Stimulated activated naive CD8-positive, alpha-beta T cell treated with anti-CD3 and anti-CD28 coated beads, Interleukin-15, Interleukin-2, amounts not matched to agents 100 ng/mL and 50 ng/mL, for 24 hours (primary cell): ENCODE measurements at regions not wholly inside any gene's neighbourhood (a gene's known extent, or its start where the extent isn't known, plus 50 kb on each side); places are given as distances from the start of the nearest gene placed in this dataset.
"Not testable (repeated sequence)": the region's sequence is repeated elsewhere in the genome, so short reads cannot be mapped to it uniquely, and the experiment has no call there.

Source experiments
- H3K27ac Mint-ChIP-seq: one replicate; pipeline ENCODE4 v1.8.0; 2021; ENCODE audit warnings: mild to moderate bottlenecking, mixed read lengths
- H3K27me3 Mint-ChIP-seq: one replicate; pipeline ENCODE4 v1.8.0; 2021; ENCODE audit warnings: mixed read lengths
- H3K36me3 Mint-ChIP-seq: one replicate; pipeline ENCODE4 v1.8.0; 2021; ENCODE audit warnings: low read depth, mixed read lengths
- H3K4me1 Mint-ChIP-seq: one replicate; pipeline ENCODE4 v1.8.0; 2021; ENCODE audit warnings: low read depth, mixed read lengths
- H3K4me3 Mint-ChIP-seq: one replicate; pipeline ENCODE4 v1.8.0; 2021; ENCODE audit warnings: mild to moderate bottlenecking, mixed read lengths
- H3K9me3 Mint-ChIP-seq: one replicate; pipeline ENCODE4 v1.8.0; 2021; ENCODE audit warnings: mixed read lengths

GRCh38 chr14:99035268-99035667 lies 236.7 kb downstream of the BCL11B start:
- no peak overlapping the region for H3K4me3 Mint-ChIP-seq
- no peaks in the 10 kb centered on the region for H3K36me3 Mint-ChIP-seq
- H3K27ac Mint-ChIP-seq, result no peak overlapping the region
- no peaks in the 10 kb centered on the region for H3K27me3 Mint-ChIP-seq
- peaks cover 7% of the 10 kb centered on the region for H3K9me3 Mint-ChIP-seq
- no peaks in the 10 kb centered on the region for H3K4me1 Mint-ChIP-seq

DNA sequence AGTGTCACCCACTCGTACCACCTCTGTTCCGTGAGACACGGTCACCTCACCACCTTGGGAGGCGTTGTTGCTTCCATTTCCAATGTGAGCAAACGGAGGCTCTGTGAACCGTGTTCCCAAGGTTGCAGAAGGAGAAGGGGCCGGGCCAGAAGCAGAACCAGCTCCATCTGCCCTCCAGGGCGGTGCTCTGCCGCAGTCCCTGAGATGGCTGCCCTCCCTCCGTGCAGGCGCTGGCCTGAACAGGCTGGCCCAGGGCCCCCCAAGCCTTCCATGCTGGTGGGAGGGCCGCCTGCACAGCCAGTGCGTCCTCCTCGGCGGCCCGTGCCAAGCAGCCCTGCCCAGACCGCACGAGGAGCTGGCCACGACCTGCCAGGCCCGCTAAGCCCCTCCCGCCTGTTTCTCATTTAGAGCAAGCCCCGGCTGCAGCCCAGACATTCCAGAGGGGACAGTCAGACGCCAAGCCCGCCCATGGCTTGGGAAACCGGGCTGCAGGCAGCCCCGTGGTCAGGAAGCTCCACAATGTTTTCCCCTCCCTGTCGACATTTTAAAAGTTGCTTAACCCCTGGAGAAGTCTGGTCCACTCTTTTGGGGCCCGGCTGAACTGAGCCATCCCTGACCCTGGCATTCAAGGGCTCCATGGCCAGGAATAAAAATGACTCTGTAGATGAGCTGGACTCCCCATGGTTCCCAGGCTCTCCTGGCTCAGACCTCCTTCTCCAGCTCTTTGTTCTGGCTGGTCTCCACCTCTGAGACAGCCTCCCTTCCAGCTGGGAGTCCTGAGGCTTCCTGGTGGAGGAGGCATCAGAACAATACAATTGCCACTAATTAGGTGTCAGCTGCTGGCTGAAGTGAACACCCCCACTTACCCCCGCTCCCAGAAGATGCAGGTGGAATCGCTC lies 236.0 kb downstream of the BCL11B start:
- Mint-ChIP-seq H3K27ac (no peak overlapping the region), H3K9me3 (peaks cover 7% of the 10 kb centered on the region), H3K4me3 (no peak overlapping the region), H3K36me3 (no peaks in the 10 kb centered on the region), H3K4me1 (no peaks in the 10 kb centered on the region), H3K27me3 (no peaks in the 10 kb centered on the region)

DNA sequence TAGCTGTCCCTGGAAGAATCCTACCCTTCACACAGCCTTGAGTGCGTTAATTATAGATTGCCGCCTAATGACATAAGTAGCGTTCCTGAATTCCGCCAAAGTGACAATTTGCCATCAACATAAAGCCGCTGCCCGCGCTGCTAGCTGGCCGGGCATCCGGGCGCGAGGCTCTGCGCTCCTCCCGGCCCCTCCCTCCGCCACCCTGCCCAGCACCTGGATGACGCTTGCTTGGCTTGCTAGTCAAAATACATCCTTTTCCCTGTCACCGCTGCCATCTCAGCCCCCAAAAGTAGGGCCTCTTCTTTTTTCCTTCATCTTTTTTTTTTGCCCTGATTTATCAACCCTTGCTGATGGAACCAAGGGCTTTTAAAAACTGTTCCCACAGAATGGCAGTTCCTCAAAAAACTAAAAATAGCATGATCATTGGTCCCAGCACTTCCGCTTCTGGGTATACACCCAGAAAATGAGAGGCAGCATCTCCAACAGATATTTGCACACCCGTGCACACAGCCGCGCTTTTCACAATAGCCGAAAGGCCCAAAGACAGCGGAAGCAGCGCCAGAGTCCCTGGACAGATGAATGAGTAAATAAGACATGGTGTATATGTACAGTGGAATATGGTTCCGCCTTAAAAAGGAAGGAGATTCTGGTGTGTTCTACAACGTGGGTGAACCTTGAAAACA lies 235.2 kb downstream of the BCL11B start:
- H3K4me3 Mint-ChIP-seq, result no peak overlapping the region
- H3K4me1 Mint-ChIP-seq, result no peaks in the 10 kb centered on the region
- peaks cover 6% of the 10 kb centered on the region for H3K9me3 Mint-ChIP-seq
- H3K27me3 Mint-ChIP-seq, result no peaks in the 10 kb centered on the region
- no peak overlapping the region for H3K27ac Mint-ChIP-seq
- no peaks in the 10 kb centered on the region for H3K36me3 Mint-ChIP-seq

GRCh38 chr14:99037326-99037725 lies 234.7 kb downstream of the BCL11B start:
- H3K4me1 Mint-ChIP-seq, H3K36me3 Mint-ChIP-seq, H3K27ac Mint-ChIP-seq, H3K9me3 Mint-ChIP-seq, H3K4me3 Mint-ChIP-seq, H3K27me3 Mint-ChIP-seq: not testable (repeated sequence)

- no peaks in the 10 kb centered on the region for H3K9me3 Mint-ChIP-seq
- no peaks in the 10 kb centered on the region for H3K4me1 Mint-ChIP-seq
- no peak overlapping the region for H3K27ac Mint-ChIP-seq
- no peaks in the 10 kb centered on the region for H3K36me3 Mint-ChIP-seq
- no peaks in the 10 kb centered on the region for H3K27me3 Mint-ChIP-seq
- H3K4me3 Mint-ChIP-seq, result no peak overlapping the region
Measured at GRCh38 chr14:99037777-99038430, 234.1 kb downstream of the BCL11B start.

- Mint-ChIP-seq H3K9me3 (no peaks in the 10 kb centered on the region), H3K27me3 (no peaks in the 10 kb centered on the region), H3K4me3 (no peak overlapping the region), H3K27ac (no peak overlapping the region), H3K4me1 (no peaks in the 10 kb centered on the region), H3K36me3 (no peaks in the 10 kb centered on the region)
Measured at GRCh38 chr14:99038431-99038820, 233.6 kb downstream of the BCL11B start.

GRCh38 chr14:99039331-99040041 lies 232.5 kb downstream of the BCL11B start:
- H3K4me1 Mint-ChIP-seq, result no peaks in the 10 kb centered on the region
- no peaks in the 10 kb centered on the region for H3K27me3 Mint-ChIP-seq
- no peaks in the 10 kb centered on the region for H3K36me3 Mint-ChIP-seq
- H3K4me3 Mint-ChIP-seq, result no peak overlapping the region
- no peak overlapping the region for H3K27ac Mint-ChIP-seq
- peaks cover 4% of the 10 kb centered on the region for H3K9me3 Mint-ChIP-seq

DNA sequence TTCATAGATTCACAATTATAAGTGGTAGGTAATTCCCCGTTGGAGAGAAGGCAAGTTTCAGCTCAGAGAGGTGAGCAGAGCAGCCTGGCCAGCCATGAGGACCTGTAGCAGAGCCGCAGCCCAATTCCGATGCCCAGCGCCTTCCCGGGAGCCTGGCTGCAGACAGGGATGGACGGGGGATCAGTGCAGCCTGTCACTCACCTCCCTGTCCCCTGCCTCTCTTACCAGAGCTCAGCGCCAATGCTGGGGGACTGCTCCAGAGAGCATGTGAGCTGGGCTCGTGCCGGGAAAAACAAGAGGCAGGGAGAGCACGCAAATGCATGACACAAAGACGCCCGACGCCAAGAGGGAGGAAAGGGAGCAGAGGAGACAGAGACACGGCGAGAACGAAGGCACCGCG lies 231.9 kb downstream of the BCL11B start:
- no peaks in the 10 kb centered on the region for H3K36me3 Mint-ChIP-seq
- no peaks in the 10 kb centered on the region for H3K27me3 Mint-ChIP-seq
- H3K27ac Mint-ChIP-seq, result no peak overlapping the region
- H3K4me3 Mint-ChIP-seq, result no peak overlapping the region
- no peaks in the 10 kb centered on the region for H3K4me1 Mint-ChIP-seq
- H3K9me3 Mint-ChIP-seq, result peaks cover 8% of the 10 kb centered on the region

GRCh38 chr14:99040711-99041110 lies 231.3 kb downstream of the BCL11B start:
- H3K4me1 Mint-ChIP-seq, result no peaks in the 10 kb centered on the region
- no peak overlapping the region for H3K4me3 Mint-ChIP-seq
- H3K9me3 Mint-ChIP-seq, result peaks cover 11% of the 10 kb centered on the region
- H3K27me3 Mint-ChIP-seq, result no peaks in the 10 kb centered on the region
- H3K36me3 Mint-ChIP-seq, result no peaks in the 10 kb centered on the region
- no peak overlapping the region for H3K27ac Mint-ChIP-seq

DNA sequence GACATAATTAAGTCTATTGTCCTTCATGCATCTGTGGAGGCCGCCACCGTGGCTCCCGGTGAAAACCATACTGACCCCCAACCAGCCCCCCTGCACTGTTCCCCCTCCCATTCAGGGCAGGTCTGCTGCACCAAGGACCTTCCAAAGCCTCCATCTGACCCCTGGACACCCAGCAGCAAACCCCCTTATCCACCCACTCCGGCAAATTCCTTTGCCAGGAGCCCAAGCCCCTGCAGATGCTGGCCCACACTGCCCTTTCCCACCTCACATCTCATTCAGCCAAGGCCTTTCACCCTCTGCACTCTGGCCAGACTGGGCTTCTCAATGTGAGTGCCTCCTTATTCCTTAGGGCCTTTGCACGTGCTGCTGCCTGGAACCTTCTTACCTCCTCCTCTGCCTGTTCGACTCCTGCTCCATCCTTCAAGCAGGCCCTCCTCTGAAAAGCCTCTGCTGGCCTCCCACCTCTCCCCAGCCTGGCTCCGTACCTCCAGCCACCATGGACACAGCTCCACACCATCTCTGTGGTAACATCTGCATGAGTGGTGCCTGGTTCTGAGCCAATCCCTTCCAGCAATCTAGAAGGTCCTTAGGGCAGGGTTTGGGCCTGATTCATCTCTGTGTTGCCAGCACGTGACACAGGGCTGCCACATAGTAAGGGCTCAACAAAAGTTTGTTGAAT lies 230.7 kb downstream of the BCL11B start:
- Mint-ChIP-seq H3K4me1 (no peaks in the 10 kb centered on the region), H3K27me3 (no peaks in the 10 kb centered on the region), H3K4me3 (no peak overlapping the region), H3K27ac (no peak overlapping the region), H3K9me3 (peaks cover 11% of the 10 kb centered on the region), H3K36me3 (no peaks in the 10 kb centered on the region)

GRCh38 chr14:99041820-99042174 lies 230.2 kb downstream of the BCL11B start:
- no peaks in the 10 kb centered on the region for H3K36me3 Mint-ChIP-seq
- peaks cover 11% of the 10 kb centered on the region for H3K9me3 Mint-ChIP-seq
- H3K4me1 Mint-ChIP-seq, result peaks cover 3% of the 10 kb centered on the region
- no peak overlapping the region for H3K27ac Mint-ChIP-seq
- H3K27me3 Mint-ChIP-seq, result no peaks in the 10 kb centered on the region
- H3K4me3 Mint-ChIP-seq, result no peak overlapping the region

- H3K9me3 Mint-ChIP-seq, result peaks cover 11% of the 10 kb centered on the region
- no peaks in the 10 kb centered on the region for H3K27me3 Mint-ChIP-seq
- H3K4me1 Mint-ChIP-seq, result peaks cover 10% of the 10 kb centered on the region
- H3K36me3 Mint-ChIP-seq, result no peaks in the 10 kb centered on the region
- no peak overlapping the region for H3K4me3 Mint-ChIP-seq
- no peak overlapping the region for H3K27ac Mint-ChIP-seq
Measured at GRCh38 chr14:99042381-99043266, 229.4 kb downstream of the BCL11B start.

- Mint-ChIP-seq H3K36me3 (no peaks in the 10 kb centered on the region), H3K4me1 (peaks cover 16% of the 10 kb centered on the region), H3K9me3 (peaks cover 11% of the 10 kb centered on the region), H3K27me3 (no peaks in the 10 kb centered on the region), H3K27ac (no peak overlapping the region), H3K4me3 (no peak overlapping the region)
Measured at GRCh38 chr14:99043267-99043615, 228.8 kb downstream of the BCL11B start.

- Mint-ChIP-seq H3K27me3 (no peaks in the 10 kb centered on the region), H3K27ac (no peak overlapping the region), H3K9me3 (peaks cover 11% of the 10 kb centered on the region), H3K4me3 (no peak overlapping the region), H3K36me3 (no peaks in the 10 kb centered on the region), H3K4me1 (peaks cover 21% of the 10 kb centered on the region)
Measured at GRCh38 chr14:99043756-99044155, 228.2 kb downstream of the BCL11B start.
